ENCODE measurements at regions not wholly inside any gene's neighbourhood (a gene's known extent, or its start where the extent isn't known, plus 50 kb on each side); places are given as distances from the start of the nearest gene placed in this dataset.
"Not testable (repeated sequence)": the region's sequence is repeated elsewhere in the genome, so short reads cannot be mapped to it uniquely, and the experiment has no call there.

DNA sequence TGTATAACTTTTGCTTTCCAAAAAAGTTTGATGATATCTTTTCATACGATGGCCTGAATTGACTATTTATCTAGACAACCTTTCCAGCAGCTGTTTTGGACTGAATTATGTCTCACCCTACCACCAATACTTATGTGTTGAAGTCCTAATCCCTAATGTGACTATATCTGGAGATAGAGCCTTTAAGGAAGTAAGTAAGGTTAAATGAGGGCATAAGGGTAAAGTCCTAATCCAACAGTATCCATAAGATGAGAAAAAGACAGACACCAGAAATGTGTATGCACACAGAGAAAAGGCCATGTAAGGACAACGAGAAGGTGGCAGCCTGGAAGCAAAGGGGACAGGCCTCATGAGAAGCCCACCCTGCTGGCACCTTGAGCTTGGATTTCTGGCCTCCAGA lies 86.6 kb upstream of the PPARGC1A start:
- no peaks in the 10 kb centered on the region for H3K4me1 Mint-ChIP-seq (ENCODE audit: low read depth)
- no peaks in the 10 kb centered on the region for H3K27me3 Mint-ChIP-seq (ENCODE audit: insufficient read depth)
- H3K4me3 Mint-ChIP-seq, result no peak overlapping the region
- no peaks in the 10 kb centered on the region for H3K36me3 Mint-ChIP-seq (ENCODE audit: low read depth)
- intact Hi-C loops (cut with micrococcal nuclease), result no loop called here
- DNase-seq (ENCODE audit: low spot score), result no peak
- H3K27ac Mint-ChIP-seq, result no peak overlapping the region
- no peaks in the 10 kb centered on the region for H3K9me3 Mint-ChIP-seq

DNA sequence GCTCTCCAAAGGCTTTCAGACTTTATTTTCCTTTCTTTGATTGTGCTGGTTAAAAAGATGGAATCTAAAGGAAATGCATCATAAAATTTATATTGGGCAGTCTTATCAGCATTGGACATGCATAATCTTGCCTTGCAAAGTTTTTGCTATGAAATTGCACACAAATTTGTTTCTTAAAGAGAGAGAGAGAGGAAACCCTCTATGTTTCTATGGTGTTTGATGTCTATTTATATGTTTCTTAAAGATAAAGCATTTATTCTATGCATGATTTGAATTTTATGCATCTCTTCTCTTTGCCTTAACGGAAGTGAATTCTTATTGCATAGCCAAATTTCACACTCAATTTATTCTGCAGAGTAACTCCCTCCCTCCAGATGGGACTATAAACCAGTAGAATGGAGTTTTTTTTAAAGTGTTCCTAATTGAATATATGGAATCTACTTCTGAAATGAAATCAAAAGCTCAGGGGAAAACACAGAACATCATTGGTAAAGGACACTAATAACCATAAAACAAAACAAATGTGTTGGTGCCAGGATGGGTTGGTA lies 83.5 kb upstream of the PPARGC1A start:
- intact Hi-C loops (cut with micrococcal nuclease), result no loop called here
- DNase-seq (ENCODE audit: low spot score), result no peak
- Mint-ChIP-seq H3K27ac (no peak overlapping the region), H3K4me1 (ENCODE audit: low read depth) (no peaks in the 10 kb centered on the region), H3K4me3 (no peak overlapping the region), H3K9me3 (no peaks in the 10 kb centered on the region), H3K36me3 (ENCODE audit: low read depth) (no peaks in the 10 kb centered on the region), H3K27me3 (ENCODE audit: insufficient read depth) (no peaks in the 10 kb centered on the region)

DNA sequence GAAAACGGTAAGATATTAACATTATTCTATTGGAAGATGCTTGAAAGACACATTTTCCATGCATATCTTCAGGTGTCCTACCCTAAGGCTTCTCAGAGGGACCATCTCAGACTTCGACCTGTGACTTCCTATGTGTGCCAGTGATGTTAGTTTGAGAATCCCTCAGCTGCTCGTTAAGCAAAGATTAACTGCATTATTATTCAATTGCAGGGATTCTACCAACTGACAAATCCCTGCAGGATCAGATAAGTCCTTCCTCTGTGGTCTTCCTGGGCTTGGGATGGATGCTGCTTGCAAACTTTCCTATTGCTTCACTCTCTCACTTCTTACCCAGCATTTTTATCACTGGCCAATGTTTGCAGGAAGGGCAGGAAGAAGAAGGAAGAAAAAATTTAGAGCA lies 83.0 kb upstream of the PPARGC1A start:
- no peaks in the 10 kb centered on the region for H3K4me1 Mint-ChIP-seq (ENCODE audit: low read depth)
- H3K4me3 Mint-ChIP-seq, result no peak overlapping the region
- no peak for DNase-seq (ENCODE audit: low spot score)
- no peaks in the 10 kb centered on the region for H3K27me3 Mint-ChIP-seq (ENCODE audit: insufficient read depth)
- no peak overlapping the region for H3K27ac Mint-ChIP-seq
- intact Hi-C loops (cut with micrococcal nuclease), result no loop called here
- H3K9me3 Mint-ChIP-seq, result no peaks in the 10 kb centered on the region
- no peaks in the 10 kb centered on the region for H3K36me3 Mint-ChIP-seq (ENCODE audit: low read depth)

DNA sequence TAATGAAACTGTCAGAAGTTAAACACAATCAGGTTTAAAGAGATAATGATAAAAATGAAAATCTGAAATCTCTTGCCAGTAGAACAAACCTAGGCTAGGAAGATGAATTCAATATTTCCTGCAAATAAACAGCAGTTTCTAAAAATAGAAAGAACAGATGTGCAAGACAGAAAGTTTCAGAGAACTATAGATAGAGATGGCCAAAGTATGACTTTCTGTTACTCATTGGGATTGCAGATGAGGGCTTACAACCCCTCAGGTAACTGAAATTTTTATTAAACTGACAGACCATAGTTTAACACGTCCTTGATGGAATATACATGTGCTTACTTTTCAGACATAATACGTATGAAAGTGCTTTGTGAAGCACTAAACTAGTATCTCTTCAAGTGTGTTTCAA lies 82.3 kb upstream of the PPARGC1A start:
- DNase-seq (ENCODE audit: low spot score), result no peak

DNA sequence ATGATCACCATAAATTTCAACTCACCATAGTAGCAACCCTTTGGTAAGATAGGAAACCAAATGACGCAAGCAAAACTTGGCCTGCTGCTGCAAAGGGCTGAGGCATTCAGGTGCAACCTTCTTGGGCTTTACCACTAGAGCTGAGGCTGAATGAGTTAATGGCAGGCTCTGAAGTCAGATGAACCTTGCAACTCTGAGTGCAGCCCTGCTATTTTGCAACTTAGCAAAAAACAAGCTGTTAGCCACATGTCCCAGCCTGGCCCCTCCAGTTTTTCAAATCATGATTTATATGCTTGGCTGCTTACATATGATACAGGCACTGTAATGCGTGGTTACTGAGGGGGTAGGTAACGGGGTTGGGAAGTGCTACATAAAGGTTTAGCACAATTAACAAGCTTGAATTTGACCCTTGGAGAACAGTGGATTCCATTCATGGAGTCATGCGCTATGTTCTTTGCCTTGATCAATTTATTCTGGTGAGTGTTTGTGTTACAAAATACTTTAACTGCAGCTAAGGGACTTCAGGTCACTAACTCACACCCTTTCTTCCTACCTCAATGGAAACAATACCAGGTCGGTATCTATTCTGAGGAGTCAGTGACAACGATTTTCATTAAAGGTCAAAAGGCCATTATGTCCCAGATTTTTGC lies 80.5 kb upstream of the PPARGC1A start:
- Mint-ChIP-seq H3K27me3 (ENCODE audit: insufficient read depth) (no peaks in the 10 kb centered on the region), H3K9me3 (no peaks in the 10 kb centered on the region), H3K4me1 (ENCODE audit: low read depth) (no peaks in the 10 kb centered on the region), H3K27ac (no peak overlapping the region), H3K4me3 (no peak overlapping the region), H3K36me3 (ENCODE audit: low read depth) (no peaks in the 10 kb centered on the region)
- no peak for DNase-seq (ENCODE audit: low spot score)
- intact Hi-C loops (cut with micrococcal nuclease), result no loop called here

More for the DNA sequence above, 82.3 kb upstream of the PPARGC1A start:
- no peaks in the 10 kb centered on the region for H3K9me3 Mint-ChIP-seq
- no peaks in the 10 kb centered on the region for H3K27me3 Mint-ChIP-seq (ENCODE audit: insufficient read depth)
- no peaks in the 10 kb centered on the region for H3K4me1 Mint-ChIP-seq (ENCODE audit: low read depth)
- no peak overlapping the region for H3K27ac Mint-ChIP-seq
- H3K36me3 Mint-ChIP-seq (ENCODE audit: low read depth), result no peaks in the 10 kb centered on the region
- H3K4me3 Mint-ChIP-seq, result no peak overlapping the region
- intact Hi-C loops (cut with micrococcal nuclease), result no loop called here

DNA sequence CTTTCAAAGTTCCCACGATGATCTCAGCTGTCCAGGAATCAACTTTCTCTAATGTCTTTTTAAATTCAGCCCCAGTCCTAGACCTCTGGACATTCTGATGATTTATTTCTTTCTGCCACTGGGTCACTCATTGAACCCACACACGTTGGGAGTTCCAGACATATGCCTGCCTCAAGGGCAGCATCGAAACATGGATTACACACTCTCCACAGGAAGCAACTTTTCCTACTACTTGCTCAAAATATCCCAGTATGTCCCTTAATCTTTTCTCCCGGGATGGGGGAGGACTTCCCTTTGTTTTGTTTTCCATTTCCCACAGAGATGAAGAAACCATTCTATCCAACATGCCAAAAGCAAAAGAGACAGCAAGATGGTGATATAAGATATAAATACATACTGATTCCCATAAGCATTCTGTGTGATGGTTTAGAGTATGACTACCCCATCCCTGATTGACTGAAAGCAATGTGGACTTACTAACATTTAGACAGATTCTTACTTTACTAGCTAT lies 79.8 kb upstream of the PPARGC1A start:
- Mint-ChIP-seq H3K36me3 (ENCODE audit: low read depth) (no peaks in the 10 kb centered on the region), H3K4me1 (ENCODE audit: low read depth) (no peaks in the 10 kb centered on the region), H3K4me3 (no peak overlapping the region), H3K27ac (no peak overlapping the region), H3K9me3 (no peaks in the 10 kb centered on the region), H3K27me3 (ENCODE audit: insufficient read depth) (no peaks in the 10 kb centered on the region)
- intact Hi-C loops (cut with micrococcal nuclease), result no loop called here
- no peak for DNase-seq (ENCODE audit: low spot score)

DNA sequence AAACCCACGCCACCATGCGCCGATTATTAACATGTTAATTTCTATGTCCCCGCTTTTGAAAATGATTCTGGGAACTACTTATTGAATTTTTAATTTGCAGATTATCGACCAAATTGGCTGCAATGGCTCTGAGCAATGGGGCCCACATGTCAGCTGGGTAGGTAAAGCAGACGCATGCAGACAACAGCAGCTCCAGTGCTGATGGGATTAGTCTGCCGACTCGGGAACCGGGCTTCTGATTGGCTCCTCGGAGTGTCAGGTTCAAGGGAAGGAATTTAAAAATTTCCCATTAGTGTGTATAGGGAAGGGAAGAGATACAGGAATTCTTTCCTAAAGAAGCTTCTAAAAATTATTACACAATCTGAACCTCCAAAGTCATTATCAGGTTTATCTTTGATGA lies 77.4 kb upstream of the PPARGC1A start:
- no peak overlapping the region for H3K4me3 Mint-ChIP-seq
- no peaks in the 10 kb centered on the region for H3K27me3 Mint-ChIP-seq (ENCODE audit: insufficient read depth)
- H3K4me1 Mint-ChIP-seq (ENCODE audit: low read depth), result no peaks in the 10 kb centered on the region
- no peak for DNase-seq (ENCODE audit: low spot score)
- no peaks in the 10 kb centered on the region for H3K36me3 Mint-ChIP-seq (ENCODE audit: low read depth)
- no peaks in the 10 kb centered on the region for H3K9me3 Mint-ChIP-seq
- H3K27ac Mint-ChIP-seq, result no peak overlapping the region
- intact Hi-C loops (cut with micrococcal nuclease), result no loop called here

DNA sequence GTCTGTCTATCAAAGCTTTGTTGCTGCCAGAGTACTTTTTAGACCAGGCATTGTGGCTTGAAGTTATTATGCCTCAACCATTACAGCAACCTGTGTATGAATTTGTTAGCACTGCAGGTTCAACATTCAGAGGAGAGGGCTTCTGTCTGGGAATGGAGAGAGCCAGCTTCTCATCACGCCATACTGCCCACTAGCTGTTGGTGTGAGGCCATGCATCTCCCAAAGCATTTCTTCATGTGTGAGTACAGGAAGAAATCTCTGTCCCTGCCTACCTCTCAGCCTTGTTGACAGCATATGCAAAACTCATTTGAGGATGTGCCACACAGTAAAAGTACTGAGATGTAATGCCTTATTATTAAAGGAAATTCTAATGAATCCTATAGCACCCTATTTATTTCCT lies 76.9 kb upstream of the PPARGC1A start:
- intact Hi-C loops (cut with micrococcal nuclease), result no loop called here
- Mint-ChIP-seq H3K4me3 (no peak overlapping the region), H3K27me3 (ENCODE audit: insufficient read depth) (no peaks in the 10 kb centered on the region), H3K27ac (no peak overlapping the region), H3K4me1 (ENCODE audit: low read depth) (no peaks in the 10 kb centered on the region), H3K9me3 (no peaks in the 10 kb centered on the region), H3K36me3 (ENCODE audit: low read depth) (no peaks in the 10 kb centered on the region)
- DNase-seq (ENCODE audit: low spot score), result no peak

DNA sequence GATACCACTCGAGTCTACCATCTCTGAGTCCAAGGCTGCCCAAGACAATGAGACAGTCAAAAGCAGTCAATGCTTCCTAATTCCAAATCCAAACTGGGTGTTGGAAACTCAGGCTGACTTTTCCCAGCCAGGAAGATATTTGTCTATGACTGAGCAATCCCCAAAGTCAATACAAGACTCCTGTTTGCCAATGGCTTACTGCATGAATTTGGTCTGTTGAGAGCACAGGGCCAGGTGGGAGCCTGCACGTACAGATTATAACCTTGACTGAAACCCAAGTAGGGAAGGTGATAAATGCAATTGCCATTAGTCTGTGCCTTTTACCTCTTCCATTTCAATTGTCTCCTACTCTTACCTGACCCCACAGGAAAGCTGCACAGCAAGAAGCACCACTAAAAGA lies 72.6 kb upstream of the PPARGC1A start:
- DNase-seq (ENCODE audit: low spot score), result no peak
- intact Hi-C loops (cut with micrococcal nuclease), result no loop called here
- Mint-ChIP-seq H3K9me3 (no peaks in the 10 kb centered on the region), H3K27me3 (ENCODE audit: insufficient read depth) (no peaks in the 10 kb centered on the region), H3K36me3 (ENCODE audit: low read depth) (no peaks in the 10 kb centered on the region), H3K4me1 (ENCODE audit: low read depth) (no peaks in the 10 kb centered on the region), H3K27ac (no peak overlapping the region), H3K4me3 (no peak overlapping the region)

DNA sequence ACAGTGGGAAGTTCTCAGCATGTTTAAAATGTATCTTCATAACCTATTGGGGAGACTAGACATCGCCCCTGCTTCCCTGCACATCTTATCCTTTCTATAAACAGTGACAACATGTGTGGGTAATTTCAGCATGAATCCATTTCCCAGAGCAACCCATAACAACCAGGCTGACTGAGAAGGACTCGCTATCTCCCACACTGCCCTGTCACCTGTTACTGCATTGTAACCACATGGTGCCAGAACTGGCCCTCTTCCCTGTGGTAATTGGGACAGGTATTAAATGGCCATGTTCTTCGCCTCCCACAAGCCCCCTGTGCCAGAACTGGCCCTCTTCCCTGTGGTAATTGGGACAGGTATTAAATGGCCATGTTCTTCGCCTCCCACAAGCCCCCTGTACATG lies 71.5 kb upstream of the PPARGC1A start:
- H3K9me3 Mint-ChIP-seq; H3K4me3 Mint-ChIP-seq; H3K27me3 Mint-ChIP-seq (ENCODE audit: insufficient read depth); H3K27ac Mint-ChIP-seq; intact Hi-C loops (cut with micrococcal nuclease); H3K36me3 Mint-ChIP-seq (ENCODE audit: low read depth); DNase-seq (ENCODE audit: low spot score); H3K4me1 Mint-ChIP-seq (ENCODE audit: low read depth): not testable (repeated sequence)

DNA sequence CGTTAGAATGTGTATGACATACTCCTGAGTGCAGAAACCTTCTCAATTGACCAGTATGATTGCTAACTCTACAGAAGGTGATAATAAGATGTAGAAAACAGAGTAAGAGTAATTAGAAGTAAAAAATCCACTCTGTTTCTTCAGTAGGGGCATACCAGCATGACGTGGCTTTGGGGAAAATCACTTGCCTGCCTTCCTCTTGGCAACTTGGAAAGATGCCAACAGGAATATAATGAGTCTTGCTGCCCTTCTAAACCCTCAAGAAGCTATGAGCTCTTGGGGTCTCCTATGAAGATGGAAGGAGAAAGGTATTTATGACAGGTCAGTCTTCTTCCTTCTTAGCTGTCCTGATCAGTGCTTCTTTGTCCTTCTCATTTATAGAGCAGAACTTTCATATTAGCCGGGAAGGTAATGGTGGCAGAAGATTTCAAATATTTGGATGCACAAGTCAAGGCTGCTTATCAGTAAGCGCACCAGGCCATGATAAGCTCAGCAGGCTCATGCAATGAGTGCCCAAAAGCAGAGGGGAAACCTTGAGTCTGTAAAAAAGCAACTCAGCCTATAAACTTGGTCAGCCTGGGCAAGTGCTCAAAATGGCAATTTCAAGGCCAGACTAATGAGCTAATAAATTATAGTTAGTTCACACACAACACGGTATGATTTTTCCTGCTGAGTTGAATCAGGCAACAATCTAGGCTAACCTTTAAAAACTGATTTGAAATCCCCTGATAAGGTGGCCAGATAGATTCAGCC lies 69.7 kb upstream of the PPARGC1A start:
- peaks cover 5% of the 10 kb centered on the region for H3K9me3 Mint-ChIP-seq
- H3K27ac Mint-ChIP-seq, result no peak overlapping the region
- no peaks in the 10 kb centered on the region for H3K36me3 Mint-ChIP-seq (ENCODE audit: low read depth)
- no peak overlapping the region for H3K4me3 Mint-ChIP-seq
- no peaks in the 10 kb centered on the region for H3K27me3 Mint-ChIP-seq (ENCODE audit: insufficient read depth)
- H3K4me1 Mint-ChIP-seq (ENCODE audit: low read depth), result no peaks in the 10 kb centered on the region
- no peak for DNase-seq (ENCODE audit: low spot score)
- intact Hi-C loops (cut with micrococcal nuclease), result no loop called here

DNA sequence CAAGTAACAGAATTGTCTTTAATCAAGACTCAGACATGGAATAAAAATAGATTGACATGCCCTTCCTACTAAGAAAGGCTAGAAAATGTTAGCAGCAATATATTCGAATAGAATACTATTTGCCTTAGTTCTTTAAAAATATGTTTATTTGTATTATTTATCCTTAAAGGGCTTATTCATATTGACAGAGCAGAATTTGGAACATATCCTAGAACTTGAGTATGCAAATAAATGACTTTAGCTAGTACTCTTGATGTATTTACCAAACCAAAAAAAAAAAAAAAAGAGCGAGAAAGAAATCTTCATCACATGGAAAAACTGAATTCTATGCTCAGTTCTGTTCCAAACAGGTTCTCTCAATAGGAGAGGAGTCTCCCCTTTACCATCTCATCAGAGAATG lies 68.9 kb upstream of the PPARGC1A start:
- no peaks in the 10 kb centered on the region for H3K27me3 Mint-ChIP-seq (ENCODE audit: insufficient read depth)
- no peaks in the 10 kb centered on the region for H3K4me1 Mint-ChIP-seq (ENCODE audit: low read depth)
- intact Hi-C loops (cut with micrococcal nuclease), result no loop called here
- H3K4me3 Mint-ChIP-seq, result no peak overlapping the region
- H3K9me3 Mint-ChIP-seq, result peaks cover 5% of the 10 kb centered on the region
- no peaks in the 10 kb centered on the region for H3K36me3 Mint-ChIP-seq (ENCODE audit: low read depth)
- no peak overlapping the region for H3K27ac Mint-ChIP-seq
- no peak for DNase-seq (ENCODE audit: low spot score)

DNA sequence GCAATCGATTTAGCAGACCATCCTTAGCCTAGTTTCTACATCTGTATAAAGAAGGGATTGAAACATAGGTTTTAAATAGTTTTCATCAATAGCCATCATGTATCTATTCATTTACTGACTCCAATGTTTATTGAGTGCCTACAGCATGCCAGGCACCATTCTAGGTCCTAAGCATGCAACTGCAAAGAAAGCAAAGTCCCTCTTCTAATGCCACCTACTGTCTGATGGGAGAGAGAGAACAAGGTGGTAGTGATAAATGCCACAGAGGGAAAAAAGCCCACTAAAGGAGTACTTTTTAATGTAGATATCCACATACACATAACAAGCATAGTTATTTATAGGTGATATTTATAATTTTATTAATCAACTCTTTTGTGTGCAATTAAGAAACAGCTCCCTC lies 67.6 kb upstream of the PPARGC1A start:
- no peaks in the 10 kb centered on the region for H3K36me3 Mint-ChIP-seq (ENCODE audit: low read depth)
- H3K9me3 Mint-ChIP-seq, result peaks cover 5% of the 10 kb centered on the region
- H3K4me3 Mint-ChIP-seq, result no peak overlapping the region
- intact Hi-C loops (cut with micrococcal nuclease), result no loop called here
- no peak overlapping the region for H3K27ac Mint-ChIP-seq
- no peak for DNase-seq (ENCODE audit: low spot score)
- no peaks in the 10 kb centered on the region for H3K4me1 Mint-ChIP-seq (ENCODE audit: low read depth)
- H3K27me3 Mint-ChIP-seq (ENCODE audit: insufficient read depth), result no peaks in the 10 kb centered on the region
